GM21529 (cell line): ENCODE measurements at regions not wholly inside any gene's neighbourhood (a gene's known extent, or its start where the extent isn't known, plus 50 kb on each side); places are given as distances from the start of the nearest gene placed in this dataset.
A peak's percentile ranks its signal among the peaks of the same experiment; 100 is the strongest.

Experiments used
- ATAC-seq: cut with Tn5 transposase; IDR thresholded peaks from one replicate; pipeline ENCODE4 v1.9.1; 2021; ENCODE audit not compliant: unreplicated experiment

GRCh38 chr2:177143444-177143843 lies 69.2 kb upstream of the HNRNPA3 start:
- no peak for ATAC-seq

GRCh38 chr2:177147093-177147694 lies 65.4 kb upstream of the HNRNPA3 start:
- peak; percentile 60 for ATAC-seq

GRCh38 chr2:177147834-177148445 lies 64.7 kb upstream of the HNRNPA3 start:
- ATAC-seq: no peak

GRCh38 chr2:177148477-177149154 lies 64.0 kb upstream of the HNRNPA3 start:
- peak; percentile 83 for ATAC-seq

- no peak for ATAC-seq
Observed at GRCh38 chr2:177149155-177149503, 63.5 kb upstream of the HNRNPA3 start.

GRCh38 chr2:177153805-177154204 lies 58.8 kb upstream of the HNRNPA3 start:
- no peak for ATAC-seq

- no peak for ATAC-seq
Observed at GRCh38 chr2:177154809-177155208, 57.8 kb upstream of the HNRNPA3 start.

GRCh38 chr2:177155631-177156030 lies 57.0 kb upstream of the HNRNPA3 start:
- no peak for ATAC-seq

- no peak for ATAC-seq
Observed at GRCh38 chr2:177161741-177162460, 50.7 kb upstream of the HNRNPA3 start.
